HL-60 (cell line): ENCODE measurements at regions not wholly inside any gene's neighbourhood (a gene's known extent, or its start where the extent isn't known, plus 50 kb on each side); places are given as distances from the start of the nearest gene placed in this dataset.

ENCODE experiments used
- DNase-seq, 2 experiments: peaks; one replicate each; pipeline ENCODE4 v3.0.0-alpha.2; 2010 to 2020; ENCODE audit warnings: low read depth in 1 of 2, low spot score in 1 of 2
- H3K27ac ChIP-seq: fragments of 250-450 bp; sonication (Bioruptor Pico); replicated peaks from 2 replicates; pipeline ENCODE4 v1.5.1; 2020; ENCODE audit warnings: mild to moderate bottlenecking, moderate library complexity
- H3K27me3 ChIP-seq: fragments of 250-450 bp; sonication (Bioruptor Pico); 2 replicates; pipeline ENCODE4 v1.5.1; 2021; ENCODE audit warnings: mild to moderate bottlenecking, moderate library complexity; ENCODE audit not compliant: insufficient read depth, poor library complexity, severe bottlenecking
- H3K4me3 ChIP-seq: replicated peaks from 2 replicates; pipeline ENCODE4 v1.5.1; 2011; ENCODE audit warnings: mild to moderate bottlenecking, control low read depth, low read length; ENCODE audit not compliant: insufficient read depth
- GABPA ChIP-seq: IDR thresholded peaks from 2 replicates; pipeline ENCODE4 v1.6.1; 2012; ENCODE audit warnings: low read depth
- POLR2AphosphoS5 ChIP-seq: IDR thresholded peaks from 2 replicates; pipeline ENCODE4 v1.6.1; 2012; ENCODE audit warnings: low read depth
- SPI1 ChIP-seq: IDR thresholded peaks from 2 replicates; pipeline ENCODE4 v1.6.1; 2012; ENCODE audit warnings: low read depth, mild to moderate bottlenecking, borderline replicate concordance
- TF ChIP-seq, protein P1 (sequence below): IDR thresholded peaks from 2 replicates; pipeline ENCODE4 v1.6.1; 2012; ENCODE audit warnings: low read depth; ENCODE audit not compliant: insufficient replicate concordance
- TF ChIP-seq, protein P2 (sequence below): IDR thresholded peaks from one replicate; pipeline ENCODE4 v1.5.1; 2011; ENCODE audit warnings: low read length, control low read depth, inconsistent platforms; ENCODE audit not compliant: insufficient read depth

DNA sequence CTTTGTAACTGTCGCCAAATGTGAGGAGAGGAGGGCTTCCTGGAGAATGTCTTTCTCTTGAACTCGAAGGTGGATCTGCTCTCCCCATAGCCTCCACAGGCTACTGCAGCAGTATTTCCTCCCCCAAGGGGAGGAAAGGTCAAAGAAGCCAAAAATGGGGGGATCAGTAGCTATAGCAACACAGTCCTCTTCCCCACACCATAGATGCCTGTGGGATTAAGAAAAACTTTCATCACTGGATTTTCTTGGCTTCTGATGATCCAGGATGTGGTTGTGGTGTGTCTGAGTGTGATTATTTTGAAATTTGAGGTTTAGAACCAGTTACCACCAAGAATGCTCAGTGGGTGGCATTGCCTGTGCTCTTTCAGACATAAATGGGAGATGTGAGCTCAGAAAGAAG lies 140.1 kb upstream of the SPACA1 start:
- peak overlapping the region; percentile 6; the same call in 1 of the 2 replicates for H3K27ac ChIP-seq
- DNase-seq: peak; percentile 45
- H3K27me3 ChIP-seq: no peaks in the 10 kb centered on the region
- peak; percentile 79; the same call in 1 of the 2 replicates for TF ChIP-seq POLR2AphosphoS5
- TF ChIP-seq, protein P1, sequence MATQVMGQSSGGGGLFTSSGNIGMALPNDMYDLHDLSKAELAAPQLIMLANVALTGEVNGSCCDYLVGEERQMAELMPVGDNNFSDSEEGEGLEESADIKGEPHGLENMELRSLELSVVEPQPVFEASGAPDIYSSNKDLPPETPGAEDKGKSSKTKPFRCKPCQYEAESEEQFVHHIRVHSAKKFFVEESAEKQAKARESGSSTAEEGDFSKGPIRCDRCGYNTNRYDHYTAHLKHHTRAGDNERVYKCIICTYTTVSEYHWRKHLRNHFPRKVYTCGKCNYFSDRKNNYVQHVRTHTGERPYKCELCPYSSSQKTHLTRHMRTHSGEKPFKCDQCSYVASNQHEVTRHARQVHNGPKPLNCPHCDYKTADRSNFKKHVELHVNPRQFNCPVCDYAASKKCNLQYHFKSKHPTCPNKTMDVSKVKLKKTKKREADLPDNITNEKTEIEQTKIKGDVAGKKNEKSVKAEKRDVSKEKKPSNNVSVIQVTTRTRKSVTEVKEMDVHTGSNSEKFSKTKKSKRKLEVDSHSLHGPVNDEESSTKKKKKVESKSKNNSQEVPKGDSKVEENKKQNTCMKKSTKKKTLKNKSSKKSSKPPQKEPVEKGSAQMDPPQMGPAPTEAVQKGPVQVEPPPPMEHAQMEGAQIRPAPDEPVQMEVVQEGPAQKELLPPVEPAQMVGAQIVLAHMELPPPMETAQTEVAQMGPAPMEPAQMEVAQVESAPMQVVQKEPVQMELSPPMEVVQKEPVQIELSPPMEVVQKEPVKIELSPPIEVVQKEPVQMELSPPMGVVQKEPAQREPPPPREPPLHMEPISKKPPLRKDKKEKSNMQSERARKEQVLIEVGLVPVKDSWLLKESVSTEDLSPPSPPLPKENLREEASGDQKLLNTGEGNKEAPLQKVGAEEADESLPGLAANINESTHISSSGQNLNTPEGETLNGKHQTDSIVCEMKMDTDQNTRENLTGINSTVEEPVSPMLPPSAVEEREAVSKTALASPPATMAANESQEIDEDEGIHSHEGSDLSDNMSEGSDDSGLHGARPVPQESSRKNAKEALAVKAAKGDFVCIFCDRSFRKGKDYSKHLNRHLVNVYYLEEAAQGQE: no peak
- no peak overlapping the region for H3K4me3 ChIP-seq

DNA sequence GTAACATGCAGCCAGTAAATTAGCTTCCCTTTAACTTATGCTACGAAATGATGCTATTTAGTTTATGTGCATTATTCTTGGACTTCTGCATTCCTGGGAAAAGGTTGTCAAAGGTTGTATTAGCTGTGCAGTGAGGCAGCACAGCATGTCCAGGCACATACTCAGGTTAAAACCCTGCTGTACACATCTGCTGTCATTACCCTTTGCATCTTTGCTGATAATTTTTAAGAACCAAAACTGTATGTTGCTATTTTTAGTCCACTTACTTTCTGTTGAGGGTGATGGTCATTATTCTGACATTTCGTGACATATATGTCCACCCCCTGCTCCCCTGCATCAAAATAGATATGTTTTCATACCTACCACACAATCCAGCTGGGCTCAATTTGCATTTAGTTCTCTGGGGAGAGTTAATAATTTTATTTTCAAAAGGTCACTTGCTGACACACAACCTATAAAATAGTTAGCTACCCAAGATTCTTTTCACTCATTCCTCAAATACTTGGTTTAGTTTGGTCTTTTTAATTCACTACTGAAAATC lies 142.5 kb upstream of the SPACA1 start:
- Histone ChIP-seq H3K27me3 (no peaks in the 10 kb centered on the region), H3K4me3 (no peak overlapping the region), H3K27ac (no peak overlapping the region)
- no peak for TF ChIP-seq POLR2AphosphoS5
- TF ChIP-seq, protein P2, sequence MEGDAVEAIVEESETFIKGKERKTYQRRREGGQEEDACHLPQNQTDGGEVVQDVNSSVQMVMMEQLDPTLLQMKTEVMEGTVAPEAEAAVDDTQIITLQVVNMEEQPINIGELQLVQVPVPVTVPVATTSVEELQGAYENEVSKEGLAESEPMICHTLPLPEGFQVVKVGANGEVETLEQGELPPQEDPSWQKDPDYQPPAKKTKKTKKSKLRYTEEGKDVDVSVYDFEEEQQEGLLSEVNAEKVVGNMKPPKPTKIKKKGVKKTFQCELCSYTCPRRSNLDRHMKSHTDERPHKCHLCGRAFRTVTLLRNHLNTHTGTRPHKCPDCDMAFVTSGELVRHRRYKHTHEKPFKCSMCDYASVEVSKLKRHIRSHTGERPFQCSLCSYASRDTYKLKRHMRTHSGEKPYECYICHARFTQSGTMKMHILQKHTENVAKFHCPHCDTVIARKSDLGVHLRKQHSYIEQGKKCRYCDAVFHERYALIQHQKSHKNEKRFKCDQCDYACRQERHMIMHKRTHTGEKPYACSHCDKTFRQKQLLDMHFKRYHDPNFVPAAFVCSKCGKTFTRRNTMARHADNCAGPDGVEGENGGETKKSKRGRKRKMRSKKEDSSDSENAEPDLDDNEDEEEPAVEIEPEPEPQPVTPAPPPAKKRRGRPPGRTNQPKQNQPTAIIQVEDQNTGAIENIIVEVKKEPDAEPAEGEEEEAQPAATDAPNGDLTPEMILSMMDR: no peak
- TF ChIP-seq, protein P1: no peak
- no peak for TF ChIP-seq SPI1
- no peak for TF ChIP-seq GABPA
- no peak for DNase-seq

DNA sequence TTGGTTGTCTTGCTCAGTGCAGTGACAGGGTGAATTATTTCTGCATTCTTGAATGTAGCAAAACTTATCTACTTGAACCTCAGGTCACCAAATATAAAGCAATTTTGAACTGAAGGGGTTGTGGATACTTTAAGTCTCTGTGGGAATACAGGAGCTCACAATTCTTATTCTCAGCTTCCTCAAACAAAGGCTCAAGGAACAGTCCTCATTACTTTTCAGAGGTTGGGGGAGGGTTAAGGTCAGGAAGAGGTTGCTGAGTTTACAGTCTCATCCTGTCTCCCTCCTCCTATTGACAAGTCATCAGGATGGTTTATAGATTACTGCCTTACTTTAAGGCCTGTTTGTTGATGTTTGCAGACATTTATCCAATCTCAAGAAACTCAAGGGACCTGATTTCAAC lies 143.6 kb upstream of the SPACA1 start:
- TF ChIP-seq, protein P2: no peak
- TF ChIP-seq, protein P1: no peak
- TF ChIP-seq GABPA (no peak), SPI1 (no peak), POLR2AphosphoS5 (no peak)
- Histone ChIP-seq H3K27ac (no peak overlapping the region), H3K4me3 (no peak overlapping the region), H3K27me3 (no peaks in the 10 kb centered on the region)
- DNase-seq: no peak

DNA sequence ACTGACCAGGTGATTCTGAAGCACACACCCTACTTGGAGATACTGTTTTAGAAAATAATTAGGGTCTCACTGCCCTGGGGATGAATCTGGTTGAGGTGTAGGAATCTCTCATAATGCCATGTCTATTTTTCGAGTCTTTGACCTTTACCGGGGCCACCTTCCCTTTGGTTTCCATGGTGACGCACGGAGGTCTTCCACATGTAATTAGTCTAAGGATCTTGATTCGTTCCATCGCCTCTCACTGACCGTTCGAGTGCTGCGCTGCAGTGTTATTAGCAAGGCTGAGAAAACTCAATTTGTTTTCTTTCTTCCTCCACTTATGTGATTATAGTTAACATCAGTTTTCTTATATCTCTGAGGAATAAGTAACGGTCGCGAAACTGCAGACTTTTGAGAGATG lies 144.3 kb upstream of the SPACA1 start:
- TF ChIP-seq GABPA: no peak
- TF ChIP-seq, protein P1: no peak
- TF ChIP-seq, protein P2: no peak
- TF ChIP-seq POLR2AphosphoS5: no peak
- no peak for TF ChIP-seq SPI1
- DNase-seq: no peak
- no peaks in the 10 kb centered on the region for H3K27me3 ChIP-seq
- H3K4me3 ChIP-seq: no peak overlapping the region
- no peak overlapping the region; the same call in 1 of the 2 replicates for H3K27ac ChIP-seq
